H1 (cell line): ENCODE measurements at regions not wholly inside any gene's neighbourhood (a gene's known extent, or its start where the extent isn't known, plus 50 kb on each side); places are given as distances from the start of the nearest gene placed in this dataset.

Experiments
- CTCF ChIA-PET: fragments of 300-600 bp; sonication (Branson Sonifier 250); formaldehyde crosslinking; loops from one replicate; lab custom pipeline; 2021; ENCODE audit not compliant: partially characterized antibody; lab: Charles Lee
- POLR2A ChIA-PET: fragments of 300-600 bp; sonication (Branson Sonifier 250); formaldehyde crosslinking; loops from one replicate; lab custom pipeline; 2021; ENCODE audit warnings: inconsistent platforms; ENCODE audit not compliant: partially characterized antibody; lab: Charles Lee
- DNase-seq, 2 experiments: peaks; one replicate each; pipeline versions ENCODE4 v3.0.0 to v3.0.0-alpha.2; 2010 to 2022; ENCODE audit warnings: low spot score in 2 of 2, low read depth in 1 of 2, mixed read lengths in 1 of 2
- FAIRE-seq: peaks from 2 replicates; lab custom pipeline; 2011; peaks lifted over from hg19 to GRCh38; lab: Jason Lieb, UNC
- H2AFZ ChIP-seq: 2 replicates; pipeline ENCODE4 v1.8.1; 2012; ENCODE audit warnings: low read length, inconsistent platforms
- H2AK5ac ChIP-seq: 2 replicates; pipeline ENCODE4 v1.6.1; 2013; ENCODE audit warnings: low read depth, low read length
- H2BK120ac ChIP-seq: replicated peaks from 2 replicates; pipeline ENCODE3; 2013; ENCODE audit warnings: low read depth, low read length, inconsistent platforms
- H2BK12ac ChIP-seq: 2 replicates; pipeline ENCODE4 v1.6.1; 2013; ENCODE audit warnings: low read depth, low read length
- H2BK15ac ChIP-seq: 2 replicates; pipeline ENCODE4 v1.6.1; 2013; ENCODE audit warnings: low read length
- H2BK20ac ChIP-seq: 2 replicates; pipeline ENCODE4 v1.6.1; 2013; ENCODE audit warnings: low read length
- H2BK5ac ChIP-seq: 2 replicates; pipeline ENCODE4 v1.6.1; 2013; ENCODE audit warnings: low read depth, low read length
- H3K14ac ChIP-seq: 2 replicates; pipeline ENCODE4 v1.6.1; 2013; ENCODE audit warnings: inconsistent platforms; ENCODE audit not compliant: insufficient read length
- H3K18ac ChIP-seq: 2 replicates; pipeline ENCODE4 v1.6.1; 2013; ENCODE audit warnings: low read length; ENCODE audit errors: extremely low read depth
- H3K23ac ChIP-seq: 2 replicates; pipeline ENCODE4 v1.6.1; 2013; ENCODE audit warnings: inconsistent platforms; ENCODE audit not compliant: insufficient read length
- H3K23me2 ChIP-seq: 2 replicates; pipeline ENCODE4 v1.6.1; 2013; ENCODE audit warnings: low read depth, low read length
- H3K27ac ChIP-seq: 2 replicates; pipeline ENCODE4 v1.6.1; 2011; ENCODE audit warnings: low read depth, low read length, inconsistent platforms
- H3K27me3 ChIP-seq, 4 experiments: replicated peaks in 1 of 4; 1 replicate in 1 of 4; 2 replicates in 3 of 4; pipeline versions ENCODE4 v1.6.1 to v1.8.1; 2011 to 2013; ENCODE audit warnings: low read length in 3 of 4, mild to moderate bottlenecking in 3 of 4, inconsistent platforms in 2 of 4, mixed read lengths in 2 of 4, moderate library complexity in 1 of 4; ENCODE audit not compliant: control insufficient read depth in 3 of 4, insufficient read depth in 3 of 4; ENCODE audit errors: extremely low read depth in 1 of 4
- H3K36me3 ChIP-seq, 4 experiments: 2 replicates each; pipeline versions ENCODE4 v1.6.1 to v1.8.1; 2011 to 2013; ENCODE audit warnings: mild to moderate bottlenecking in 4 of 4, low read length in 3 of 4, moderate library complexity in 2 of 4, control low read depth in 1 of 4, inconsistent platforms in 1 of 4; ENCODE audit not compliant: insufficient read depth in 4 of 4, control insufficient read depth in 2 of 4
- H3K4ac ChIP-seq: replicated peaks from 2 replicates; pipeline ENCODE3; 2013; ENCODE audit warnings: low read length, low read depth, mixed read lengths, inconsistent platforms; ENCODE audit not compliant: insufficient read length
- H3K4me1 ChIP-seq, 4 experiments: replicated peaks in 1 of 4; 1 replicate in 1 of 4; 2 replicates in 3 of 4; pipeline versions ENCODE4 v1.6.1 to v1.8.1; 2011 to 2013; ENCODE audit warnings: low read length in 3 of 4, inconsistent platforms in 2 of 4, mixed read lengths in 1 of 4; ENCODE audit not compliant: insufficient read depth in 4 of 4, control insufficient read depth in 3 of 4
- H3K4me2 ChIP-seq, 2 experiments: 2 replicates each; pipeline versions ENCODE4 v1.6.1 to v1.8.1; 2011 to 2013; ENCODE audit warnings: low read depth in 2 of 2, low read length in 2 of 2, control low read depth in 1 of 2, inconsistent platforms in 1 of 2, mild to moderate bottlenecking in 1 of 2; ENCODE audit not compliant: insufficient read depth in 1 of 2
- H3K4me3 ChIP-seq, 4 experiments: fragments of 200-600, 300-600 bp in 1 of 4; sonication (generic), shearing (Covaris generic), sonication (Bioruptor Twin) in 1 of 4; 2 replicates each; pipeline versions ENCODE4 v1.5.1 to v1.8.1; 2011 to 2016; ENCODE audit warnings: low read length in 4 of 4, low read depth in 3 of 4, control low read depth in 2 of 4, inconsistent platforms in 2 of 4, mild to moderate bottlenecking in 2 of 4, mixed read lengths in 1 of 4, moderate library complexity in 1 of 4; ENCODE audit not compliant: insufficient read depth in 2 of 4; ENCODE audit errors: extremely low read depth in 1 of 4
- H3K56ac ChIP-seq: replicated peaks from 2 replicates; pipeline ENCODE3; 2013; ENCODE audit warnings: low read depth, mild to moderate bottlenecking, mixed read lengths, low read length, inconsistent platforms; ENCODE audit not compliant: insufficient read length
- H3K79me1 ChIP-seq: 2 replicates; pipeline ENCODE4 v1.6.1; 2013; ENCODE audit warnings: low read depth, low read length, control low read depth
- H3K79me2 ChIP-seq, 2 experiments: 2 replicates each; pipeline versions ENCODE4 v1.6.1 to v1.8.1; 2012 to 2013; ENCODE audit warnings: low read length in 2 of 2, mild to moderate bottlenecking in 2 of 2, inconsistent platforms in 1 of 2; ENCODE audit not compliant: insufficient read depth in 2 of 2, control insufficient read depth in 1 of 2
- H3K9ac ChIP-seq, 4 experiments: replicated peaks in 1 of 4; 1 replicate in 1 of 4; 2 replicates in 3 of 4; pipeline versions ENCODE4 v1.6.1 to v1.8.1; 2011 to 2013; ENCODE audit warnings: low read depth in 3 of 4, low read length in 3 of 4, control low read depth in 2 of 4, mild to moderate bottlenecking in 2 of 4, moderate library complexity in 2 of 4, inconsistent platforms in 1 of 4; ENCODE audit errors: extremely low read depth in 1 of 4
- H3K9me3 ChIP-seq, 2 experiments: 2 replicates each; pipeline versions ENCODE4 v1.6.1 to v1.8.1; 2012 to 2013; ENCODE audit warnings: mild to moderate bottlenecking in 2 of 2, moderate library complexity in 2 of 2, control low read depth in 1 of 2, inconsistent platforms in 1 of 2, low read depth in 1 of 2, low read length in 1 of 2, mixed read lengths in 1 of 2; ENCODE audit not compliant: insufficient read depth in 2 of 2
- H4K20me1 ChIP-seq, 2 experiments: replicated peaks in 1 of 2; 2 replicates each; pipeline versions ENCODE3 to v1.8.1; 2011 to 2013; ENCODE audit warnings: inconsistent platforms in 2 of 2, low read length in 2 of 2, mild to moderate bottlenecking in 1 of 2; ENCODE audit not compliant: insufficient read depth in 2 of 2, control insufficient read depth in 1 of 2
- H4K5ac ChIP-seq: 2 replicates; pipeline ENCODE4 v1.6.1; 2013; ENCODE audit warnings: low read length, low read depth, mixed read lengths, inconsistent platforms; ENCODE audit not compliant: insufficient read length
- H4K8ac ChIP-seq: 2 replicates; pipeline ENCODE4 v1.8.0; 2013; ENCODE audit warnings: mild to moderate bottlenecking, moderate library complexity, low read length, inconsistent platforms; ENCODE audit not compliant: insufficient read depth; ENCODE audit errors: extremely low read depth
- H4K91ac ChIP-seq: replicated peaks from 2 replicates; pipeline ENCODE3; 2013; ENCODE audit warnings: low read length, mixed read lengths, inconsistent platforms; ENCODE audit not compliant: insufficient read length
- BACH1 ChIP-seq: IDR thresholded peaks from 2 replicates; pipeline ENCODE4 v1.6.1; 2012; ENCODE audit warnings: low read length, improper control_type of control experiment
- CBX8 ChIP-seq: fragments of 300-800, 300-1000 bp; sonication (generic); IDR thresholded peaks from 2 replicates; pipeline ENCODE4 v1.7.1; 2016; ENCODE audit warnings: low read depth, low read length, borderline replicate concordance
- HDAC2 ChIP-seq, 2 experiments: fragments of 300-600 bp in 1 of 2; sonication (generic) in 1 of 2; IDR thresholded peaks; 2 replicates each; pipeline ENCODE4 v1.6.1; 2011 to 2012; ENCODE audit warnings: low read depth in 2 of 2, low read length in 2 of 2, mild to moderate bottlenecking in 2 of 2, moderate library complexity in 2 of 2, borderline replicate concordance in 1 of 2, inconsistent platforms in 1 of 2
- KDM5A ChIP-seq: fragments of 200-600 bp; IDR thresholded peaks from 2 replicates; pipeline ENCODE4 v1.7.1; 2012; ENCODE audit warnings: mild to moderate bottlenecking, low read length, inconsistent platforms, mixed read lengths
- POLR2AphosphoS5 ChIP-seq: IDR thresholded peaks from 2 replicates; pipeline ENCODE4 v1.6.1; 2011; ENCODE audit warnings: low read depth, low read length
- RNF2 ChIP-seq: fragments of 200-900, 300-1000 bp; sonication (generic); IDR thresholded peaks from 2 replicates; pipeline ENCODE4 v1.7.1; 2016; ENCODE audit warnings: borderline replicate concordance, low read depth, mild to moderate bottlenecking, antibody characterized with exemption, low read length; ENCODE audit not compliant: poor library complexity, severe bottlenecking; ENCODE audit errors: missing control alignments
- SIRT6 ChIP-seq: IDR thresholded peaks from one replicate; pipeline ENCODE4 v1.7.1; 2012; ENCODE audit warnings: low read length, inconsistent platforms
- TEAD4 ChIP-seq: IDR thresholded peaks from 2 replicates; pipeline ENCODE4 v1.6.1; 2012; ENCODE audit warnings: low read depth, low read length, inconsistent platforms, mixed read lengths
- WGBS, 2 experiments: shearing (Covaris generic) in 1 of 2; methylation state at CpG; one replicate each; pipeline versions ENCODE4 v1.1.6 to v1.1.7; 2013 to 2015; ENCODE audit warnings: low lambda C conversion rate in 2 of 2, mixed read lengths in 2 of 2, inconsistent platforms in 1 of 2, low coverage in 1 of 2, missing lambda C conversion rate in 1 of 2; ENCODE audit not compliant: insufficient replicate concordance in 2 of 2, insufficient coverage in 1 of 2, insufficient read length in 1 of 2; ENCODE audit errors: extremely low coverage in 1 of 2, missing lambda C conversion rate in 1 of 2; 5-methylcytosine and 5-hydroxymethylcytosine counted together
- TF ChIP-seq, protein P1 (sequence below): IDR thresholded peaks from 2 replicates; pipeline ENCODE4 v1.6.1; 2012; ENCODE audit warnings: inconsistent platforms

DNA sequence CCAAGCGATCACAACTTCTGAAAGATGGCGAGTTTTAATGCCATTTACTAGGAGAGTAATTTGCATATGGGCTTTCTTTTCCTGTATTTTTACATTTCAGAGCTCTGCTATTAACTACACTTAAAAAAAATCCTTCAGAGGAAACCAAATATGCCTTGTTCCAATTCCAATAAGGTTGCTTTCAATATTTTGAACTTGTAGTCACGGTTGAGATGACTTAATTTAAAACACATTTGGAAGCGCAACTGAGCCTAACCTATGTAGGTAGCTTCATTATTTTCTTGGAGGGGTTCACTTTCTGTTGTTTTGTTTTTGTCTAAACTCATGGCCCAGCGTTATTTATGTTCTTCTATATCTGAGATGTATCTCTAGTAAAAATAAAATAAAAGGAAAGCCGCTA, 93.4 kb downstream of the BLID start:
- H3K4ac ChIP-seq = no peak overlapping the region
- H2AFZ ChIP-seq = no peak overlapping the region
- ChIA-PET POLR2A (no interaction called here), CTCF (interaction anchor here (0.8 to 1.6 kb wide), 3 partner anchors 79 to 284 kb away, joined by 3 read pairs; no protein-coding TSS in a partner anchor)
- no peak overlapping the region for H3K9ac ChIP-seq
- H2BK15ac ChIP-seq = no peak overlapping the region
- no peak overlapping the region for H2AK5ac ChIP-seq
- H4K5ac ChIP-seq = no peak overlapping the region
- H3K27ac ChIP-seq = no peak overlapping the region
- H3K14ac ChIP-seq = no peak overlapping the region
- no peak overlapping the region for H2BK12ac ChIP-seq
- H3K56ac ChIP-seq = no peak overlapping the region
- no peak overlapping the region for H4K91ac ChIP-seq
- H2BK20ac ChIP-seq = no peak overlapping the region
- no peaks in the 10 kb centered on the region for H3K27me3 ChIP-seq
- FAIRE-seq (no peak), DNase-seq (no peak)
- no peak overlapping the region for H3K4me3 ChIP-seq
- H3K4me2 ChIP-seq = no peak overlapping the region
- H3K23ac ChIP-seq = no peak overlapping the region
- H3K9me3 ChIP-seq = no peaks in the 10 kb centered on the region
- TF ChIP-seq HDAC2 (IDR thresholded peaks at IDR 0.05; ENCODE audit: borderline replicate concordance in 1 of 2, low read depth in 2 of 2, low read length in 2 of 2) (no peak), BACH1 (no peak), KDM5A (no peak), RNF2 (no peak), POLR2AphosphoS5 (no peak), TEAD4 (no peak), SIRT6 (no peak), CBX8 (no peak)
- TF ChIP-seq, protein P1, sequence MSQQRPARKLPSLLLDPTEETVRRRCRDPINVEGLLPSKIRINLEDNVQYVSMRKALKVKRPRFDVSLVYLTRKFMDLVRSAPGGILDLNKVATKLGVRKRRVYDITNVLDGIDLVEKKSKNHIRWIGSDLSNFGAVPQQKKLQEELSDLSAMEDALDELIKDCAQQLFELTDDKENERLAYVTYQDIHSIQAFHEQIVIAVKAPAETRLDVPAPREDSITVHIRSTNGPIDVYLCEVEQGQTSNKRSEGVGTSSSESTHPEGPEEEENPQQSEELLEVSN = no peak
- TF ChIP-seq, all 59 proteins: peak for 0
- Histone ChIP-seq H4K8ac (no peak overlapping the region), H3K79me1 (no peaks in the 10 kb centered on the region), H2BK120ac (no peak overlapping the region), H3K79me2 (no peaks in the 10 kb centered on the region), H3K23me2 (no peaks in the 10 kb centered on the region), H4K20me1 (no peaks in the 10 kb centered on the region), H2BK5ac (no peak overlapping the region), H3K18ac (no peak overlapping the region), H3K4me1 (no peaks in the 10 kb centered on the region), H3K36me3 (peaks cover 0 to 3% (median 0%) of the 10 kb centered on the region in 4 experiments; a peak in 1 of 8 replicates)
- WGBS, 2 experiments = 93% methylated on average over 6 of the region's 6 CpGs; no CpG with 5 or more reads in 1 of the 2 experiments
